ENCODE measurements at regions not wholly inside any gene's neighbourhood (a gene's known extent, or its start where the extent isn't known, plus 50 kb on each side); places are given as distances from the start of the nearest gene placed in this dataset.

DNA sequence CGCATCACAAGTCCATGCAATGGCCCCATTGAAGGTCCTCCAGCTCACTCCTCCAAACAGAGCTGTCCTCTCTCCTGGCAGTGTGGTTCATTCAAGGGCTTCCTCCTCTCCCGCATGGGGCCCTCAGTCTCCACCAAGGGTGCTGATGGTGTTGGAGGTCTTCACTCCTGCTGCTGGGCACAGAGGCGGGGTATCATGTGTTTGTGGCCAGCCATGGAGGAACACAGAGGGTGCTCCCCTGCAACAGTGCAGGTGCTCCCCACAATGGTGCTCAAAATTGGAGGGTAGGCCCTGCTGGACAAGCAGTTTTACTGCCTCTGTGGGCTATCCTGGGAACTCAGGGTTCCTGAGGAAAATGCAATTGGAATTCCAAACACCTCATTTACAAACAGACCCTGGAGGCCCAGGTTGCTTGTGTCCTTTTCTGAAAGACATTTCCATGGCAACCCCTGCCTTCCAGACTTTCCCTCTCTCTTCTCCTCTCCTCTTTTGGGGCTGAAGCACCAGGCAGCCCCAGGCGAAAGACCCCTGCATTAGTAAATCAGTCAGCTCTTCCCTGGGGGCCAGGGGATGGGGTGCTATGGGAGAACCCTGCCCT lies 256.0 kb downstream of the HAUS1 start:
- BruUV-seq (replicated peaks), result no TSS peak
- TF ChIP-seq, protein P1, sequence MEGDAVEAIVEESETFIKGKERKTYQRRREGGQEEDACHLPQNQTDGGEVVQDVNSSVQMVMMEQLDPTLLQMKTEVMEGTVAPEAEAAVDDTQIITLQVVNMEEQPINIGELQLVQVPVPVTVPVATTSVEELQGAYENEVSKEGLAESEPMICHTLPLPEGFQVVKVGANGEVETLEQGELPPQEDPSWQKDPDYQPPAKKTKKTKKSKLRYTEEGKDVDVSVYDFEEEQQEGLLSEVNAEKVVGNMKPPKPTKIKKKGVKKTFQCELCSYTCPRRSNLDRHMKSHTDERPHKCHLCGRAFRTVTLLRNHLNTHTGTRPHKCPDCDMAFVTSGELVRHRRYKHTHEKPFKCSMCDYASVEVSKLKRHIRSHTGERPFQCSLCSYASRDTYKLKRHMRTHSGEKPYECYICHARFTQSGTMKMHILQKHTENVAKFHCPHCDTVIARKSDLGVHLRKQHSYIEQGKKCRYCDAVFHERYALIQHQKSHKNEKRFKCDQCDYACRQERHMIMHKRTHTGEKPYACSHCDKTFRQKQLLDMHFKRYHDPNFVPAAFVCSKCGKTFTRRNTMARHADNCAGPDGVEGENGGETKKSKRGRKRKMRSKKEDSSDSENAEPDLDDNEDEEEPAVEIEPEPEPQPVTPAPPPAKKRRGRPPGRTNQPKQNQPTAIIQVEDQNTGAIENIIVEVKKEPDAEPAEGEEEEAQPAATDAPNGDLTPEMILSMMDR (IDR thresholded peaks at IDR 0.05; ENCODE audit: unreplicated experiment), result no peak
- no peaks in the 10 kb centered on the region for H3K9me3 Mint-ChIP-seq (ENCODE audit: unreplicated experiment)
- no peak overlapping the region for H3K27ac Mint-ChIP-seq (ENCODE audit: low read depth, unreplicated experiment)
- no peaks in the 10 kb centered on the region for H3K4me1 Mint-ChIP-seq (ENCODE audit: insufficient read depth, unreplicated experiment)
- no peaks in the 10 kb centered on the region for H3K27me3 Mint-ChIP-seq (ENCODE audit: insufficient read depth, unreplicated experiment)
- H3K4me3 Mint-ChIP-seq (ENCODE audit: unreplicated experiment), result no peak overlapping the region
- CTCF ChIA-PET, result interaction anchor here (2.7 kb wide), 1 partner anchor 79 kb away, joined by 8 read pairs; no protein-coding TSS in a partner anchor
- no peak for DNase-seq (ENCODE audit: unreplicated experiment)
- H3K36me3 Mint-ChIP-seq (ENCODE audit: insufficient read depth, unreplicated experiment), result peaks cover 8% of the 10 kb centered on the region
- POLR2A ChIA-PET, result interaction anchor here (0.9 kb wide), 1 partner anchor 28 kb away, joined by 4 read pairs; no protein-coding TSS in a partner anchor
- intact Hi-C loops (cut with micrococcal nuclease), result no loop called here

DNA sequence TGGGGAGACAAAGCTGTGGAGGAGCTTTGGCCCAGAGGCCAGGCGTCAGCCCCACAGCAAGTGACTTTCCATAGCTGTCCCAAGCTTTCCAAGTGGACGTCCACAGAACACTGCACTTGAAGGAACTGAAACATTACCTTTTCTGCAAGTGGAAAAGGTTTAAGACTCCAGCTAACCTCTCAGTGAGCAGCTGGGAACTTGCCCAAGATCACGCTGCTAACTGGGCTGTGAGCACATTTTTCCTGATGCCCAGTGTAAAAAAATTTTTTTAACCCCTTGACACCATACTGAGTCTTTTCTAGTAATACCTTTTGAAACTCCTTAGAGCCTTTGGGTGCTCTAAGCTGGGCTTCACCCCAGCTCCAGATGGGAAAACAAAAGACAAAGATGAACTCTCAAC lies 256.7 kb downstream of the HAUS1 start:
- DNase-seq (ENCODE audit: unreplicated experiment), result no peak
- Mint-ChIP-seq H3K36me3 (ENCODE audit: insufficient read depth, unreplicated experiment) (peaks cover 8% of the 10 kb centered on the region), H3K4me1 (ENCODE audit: insufficient read depth, unreplicated experiment) (no peaks in the 10 kb centered on the region), H3K27ac (ENCODE audit: low read depth, unreplicated experiment) (no peak overlapping the region), H3K4me3 (ENCODE audit: unreplicated experiment) (no peak overlapping the region), H3K9me3 (ENCODE audit: unreplicated experiment) (no peaks in the 10 kb centered on the region), H3K27me3 (ENCODE audit: insufficient read depth, unreplicated experiment) (no peaks in the 10 kb centered on the region)
- CTCF ChIA-PET, result interaction anchor here (2.7 kb wide), 1 partner anchor 80 kb away, joined by 8 read pairs; no protein-coding TSS in a partner anchor
- intact Hi-C loops (cut with micrococcal nuclease), result no loop called here
- BruUV-seq (replicated peaks), result no TSS peak
- TF ChIP-seq, protein P1 (IDR thresholded peaks at IDR 0.05; ENCODE audit: unreplicated experiment), result no peak
- POLR2A ChIA-PET, result interaction anchor here (0.8 kb wide), 1 partner anchor 27 kb away, joined by 3 read pairs; no protein-coding TSS in a partner anchor

DNA sequence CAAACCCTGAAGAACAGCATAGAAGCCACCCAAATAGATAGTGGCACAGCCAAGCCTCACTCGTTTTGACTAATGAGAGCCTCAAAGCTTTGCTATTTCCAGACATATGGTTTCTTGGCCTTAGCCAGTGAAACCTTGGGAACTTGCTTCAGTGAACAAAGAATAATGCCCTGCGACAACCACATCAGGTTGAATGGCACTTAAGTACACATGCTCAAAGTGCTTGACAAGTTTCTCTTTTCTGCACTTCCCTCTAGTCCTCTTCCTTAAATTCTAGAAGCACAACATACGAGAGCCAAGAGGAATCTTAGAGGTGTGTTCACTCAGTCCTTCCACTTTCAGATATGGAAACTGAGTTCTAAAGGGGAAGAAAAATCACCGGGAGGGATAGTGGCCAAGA lies 258.3 kb downstream of the HAUS1 start:
- Mint-ChIP-seq H3K27ac (ENCODE audit: low read depth, unreplicated experiment) (no peak overlapping the region), H3K9me3 (ENCODE audit: unreplicated experiment) (no peaks in the 10 kb centered on the region), H3K27me3 (ENCODE audit: insufficient read depth, unreplicated experiment) (no peaks in the 10 kb centered on the region), H3K36me3 (ENCODE audit: insufficient read depth, unreplicated experiment) (peaks cover 8% of the 10 kb centered on the region), H3K4me3 (ENCODE audit: unreplicated experiment) (no peak overlapping the region), H3K4me1 (ENCODE audit: insufficient read depth, unreplicated experiment) (no peaks in the 10 kb centered on the region)
- ChIA-PET CTCF (interaction anchor here (2.2 kb wide), 1 partner anchor 11 kb away, joined by 11 read pairs; no protein-coding TSS in a partner anchor), POLR2A (no interaction called here)
- BruUV-seq (replicated peaks), result no TSS peak
- intact Hi-C loops (cut with micrococcal nuclease), result no loop called here
- DNase-seq (ENCODE audit: unreplicated experiment), result no peak
- TF ChIP-seq, protein P1 (IDR thresholded peaks at IDR 0.05; ENCODE audit: unreplicated experiment), result no peak

DNA sequence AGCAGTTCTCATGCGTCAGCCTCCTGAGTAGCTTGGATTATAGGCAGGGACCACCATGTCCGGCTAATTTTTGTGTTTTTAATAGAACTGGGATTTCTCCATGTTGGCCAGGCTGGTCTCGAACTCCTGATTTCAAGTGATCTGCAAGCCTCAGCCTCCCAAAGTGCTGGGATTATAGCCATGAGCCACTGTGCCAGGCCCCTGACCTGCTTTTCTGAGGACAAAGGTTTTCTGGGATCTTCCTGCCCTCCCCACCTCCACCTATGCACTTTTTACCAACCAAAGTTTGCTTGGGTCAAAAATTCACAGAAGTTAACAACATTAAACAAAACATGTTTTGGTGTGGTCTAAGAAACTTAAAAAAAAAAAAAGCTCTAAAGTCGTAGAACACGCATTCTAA lies 259.9 kb downstream of the HAUS1 start:
- ChIA-PET POLR2A (no interaction called here), CTCF (interaction anchor here (0.7 to 2.2 kb wide), 3 partner anchors 12 to 124 kb away, joined by 3 to 11 read pairs (median 3); no protein-coding TSS in a partner anchor)
- DNase-seq (ENCODE audit: unreplicated experiment), result no peak
- intact Hi-C loops (cut with micrococcal nuclease), result no loop called here
- no peak overlapping the region for H3K27ac Mint-ChIP-seq (ENCODE audit: low read depth, unreplicated experiment)
- H3K4me3 Mint-ChIP-seq (ENCODE audit: unreplicated experiment), result no peak overlapping the region
- H3K4me1 Mint-ChIP-seq (ENCODE audit: insufficient read depth, unreplicated experiment), result no peaks in the 10 kb centered on the region
- no peaks in the 10 kb centered on the region for H3K9me3 Mint-ChIP-seq (ENCODE audit: unreplicated experiment)
- BruUV-seq (replicated peaks), result no TSS peak
- H3K36me3 Mint-ChIP-seq (ENCODE audit: insufficient read depth, unreplicated experiment), result peaks cover 8% of the 10 kb centered on the region
- no peaks in the 10 kb centered on the region for H3K27me3 Mint-ChIP-seq (ENCODE audit: insufficient read depth, unreplicated experiment)
- TF ChIP-seq, protein P1 (IDR thresholded peaks at IDR 0.05; ENCODE audit: unreplicated experiment), result no peak
